Mesothelial cell of epicardium (in vitro differentiated cells): ENCODE measurements at regions not wholly inside any gene's neighbourhood (a gene's known extent, or its start where the extent isn't known, plus 50 kb on each side); places are given as distances from the start of the nearest gene placed in this dataset.

Experiments used
- DNase-seq, 2 experiments: peaks; one replicate each; pipeline ENCODE4 v3.0.0; 2021; ENCODE audit warnings: low spot score in 2 of 2; ENCODE audit not compliant: unreplicated experiment in 2 of 2
- H3K27ac Mint-ChIP-seq: 2 replicates; pipeline ENCODE4 v1.8.0; 2021; ENCODE audit warnings: mixed read lengths
- H3K27me3 Mint-ChIP-seq: 2 replicates; pipeline ENCODE4 v1.8.0; 2021; ENCODE audit warnings: low read depth, mixed read lengths
- H3K36me3 Mint-ChIP-seq: 2 replicates; pipeline ENCODE4 v1.8.0; 2021; ENCODE audit warnings: mixed read lengths
- H3K4me1 Mint-ChIP-seq: 2 replicates; pipeline ENCODE4 v1.8.0; 2021; ENCODE audit warnings: mixed read lengths
- H3K4me3 Mint-ChIP-seq: 2 replicates; pipeline ENCODE4 v1.8.0; 2021; ENCODE audit warnings: mild to moderate bottlenecking, moderate library complexity, mixed read lengths
- H3K9me3 Mint-ChIP-seq: 2 replicates; pipeline ENCODE4 v1.8.0; 2021; ENCODE audit warnings: mixed read lengths
- CTCF ChIP-seq: fragments of 200-600 bp; sonication (generic); IDR thresholded peaks from one replicate; pipeline ENCODE4 v1.5.0; 2021; ENCODE audit warnings: antibody characterized with exemption; ENCODE audit not compliant: unreplicated experiment

- no peak overlapping the region for H3K27ac Mint-ChIP-seq
- H3K27me3 Mint-ChIP-seq: no peaks in the 10 kb centered on the region
- no peak for TF ChIP-seq CTCF
- H3K36me3 Mint-ChIP-seq: no peaks in the 10 kb centered on the region
- no peak overlapping the region for H3K4me3 Mint-ChIP-seq
- no peak for DNase-seq
- peaks cover 11% of the 10 kb centered on the region for H3K4me1 Mint-ChIP-seq
- H3K9me3 Mint-ChIP-seq: peaks cover 4% of the 10 kb centered on the region
Measured at GRCh38 chr11:70024036-70024772, 53.9 kb upstream of the ANO1 start.

- Mint-ChIP-seq H3K27ac (no peak overlapping the region), H3K4me1 (peaks cover 15% of the 10 kb centered on the region), H3K4me3 (no peak overlapping the region), H3K27me3 (no peaks in the 10 kb centered on the region), H3K36me3 (no peaks in the 10 kb centered on the region), H3K9me3 (peaks cover 4% of the 10 kb centered on the region)
- DNase-seq: no peak
- no peak for TF ChIP-seq CTCF
Measured at GRCh38 chr11:70024773-70025045, 53.4 kb upstream of the ANO1 start.

GRCh38 chr11:70025308-70025707, 52.8 kb upstream of the ANO1 start:
- Mint-ChIP-seq H3K4me1 (peaks cover 12% of the 10 kb centered on the region), H3K4me3 (no peak overlapping the region), H3K9me3 (peaks cover 4% of the 10 kb centered on the region), H3K27ac (no peak overlapping the region), H3K27me3 (no peaks in the 10 kb centered on the region), H3K36me3 (no peaks in the 10 kb centered on the region)
- no peak for DNase-seq
- TF ChIP-seq CTCF: no peak

DNA sequence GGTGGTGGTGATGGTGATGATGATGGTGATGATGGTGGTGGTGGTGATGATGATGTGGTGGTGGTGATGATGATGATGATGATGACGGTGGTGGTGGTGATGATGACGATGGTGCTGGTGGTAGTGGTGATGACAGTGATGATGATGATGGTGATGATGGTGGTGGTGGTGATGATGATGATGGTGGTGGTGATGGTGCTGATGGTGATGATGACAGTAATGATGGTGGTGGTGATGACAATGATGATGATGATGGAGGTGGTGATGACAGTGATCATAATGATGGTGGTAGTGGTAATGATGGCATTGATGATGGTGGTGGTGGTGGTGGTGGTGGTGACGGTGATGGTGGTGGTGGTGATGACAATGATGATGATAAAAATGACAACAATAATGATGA, 52.1 kb upstream of the ANO1 start:
- Mint-ChIP-seq H3K36me3 (no peaks in the 10 kb centered on the region), H3K4me1 (peaks cover 8% of the 10 kb centered on the region), H3K4me3 (no peak overlapping the region), H3K9me3 (peaks cover 4% of the 10 kb centered on the region), H3K27ac (no peak overlapping the region), H3K27me3 (no peaks in the 10 kb centered on the region)
- DNase-seq: no peak
- TF ChIP-seq CTCF: no peak

DNA sequence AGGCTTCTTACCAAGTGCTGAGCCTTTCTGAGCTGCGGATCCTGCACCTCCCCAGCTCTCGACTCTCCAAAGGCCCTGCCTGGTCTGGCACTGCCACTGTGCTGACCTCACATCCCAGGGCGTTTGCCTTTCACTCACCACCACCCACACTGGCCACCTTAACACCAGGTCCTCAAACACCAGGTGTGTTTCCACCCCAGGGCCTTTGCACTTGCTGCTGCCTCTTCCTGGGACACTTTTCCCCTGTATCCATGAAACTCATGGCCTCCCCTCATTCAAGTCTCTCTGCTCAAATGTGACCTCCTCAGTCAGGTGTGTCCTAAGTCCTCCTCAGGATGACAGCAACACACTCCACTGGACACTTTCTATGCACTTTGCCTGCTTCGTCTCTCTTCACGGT, 51.4 kb upstream of the ANO1 start:
- DNase-seq: no peak
- peaks cover 8% of the 10 kb centered on the region for H3K4me1 Mint-ChIP-seq
- no peak for TF ChIP-seq CTCF

DNA sequence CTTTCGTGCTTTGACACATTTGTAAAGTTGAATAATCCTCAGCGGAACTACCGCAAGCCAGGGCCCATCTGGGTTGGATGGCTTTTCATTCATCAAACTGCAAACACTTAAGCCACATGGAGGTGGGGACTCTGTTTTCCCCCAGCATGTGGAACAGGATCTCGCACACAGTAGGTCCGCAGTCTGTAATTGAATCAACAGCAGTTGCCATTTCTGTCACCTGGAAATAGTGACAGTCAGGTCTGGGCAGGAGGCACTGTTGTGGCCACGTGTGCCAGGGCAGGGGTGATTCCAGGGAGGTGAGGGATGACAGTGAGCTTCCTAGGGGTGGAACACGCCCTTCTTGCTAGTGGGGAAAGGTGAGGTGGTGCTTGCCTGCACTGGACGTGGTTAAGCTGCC, 50.7 kb upstream of the ANO1 start:
- Mint-ChIP-seq H3K27me3 (peaks cover 4% of the 10 kb centered on the region), H3K36me3 (no peaks in the 10 kb centered on the region)

More for the DNA sequence above, 51.4 kb upstream of the ANO1 start:
- Mint-ChIP-seq H3K36me3 (no peaks in the 10 kb centered on the region), H3K27me3 (no peaks in the 10 kb centered on the region), H3K27ac (no peak overlapping the region), H3K9me3 (peaks cover 4% of the 10 kb centered on the region), H3K4me3 (no peak overlapping the region)

More for the DNA sequence above, 50.7 kb upstream of the ANO1 start:
- DNase-seq: no peak
- Mint-ChIP-seq H3K4me1 (peaks cover 8% of the 10 kb centered on the region), H3K9me3 (peaks cover 4% of the 10 kb centered on the region), H3K4me3 (no peak overlapping the region), H3K27ac (no peak overlapping the region)
- no peak for TF ChIP-seq CTCF
